ENCODE measurements at regions not wholly inside any gene's neighbourhood (a gene's known extent, or its start where the extent isn't known, plus 50 kb on each side); places are given as distances from the start of the nearest gene placed in this dataset.

GRCh38 chr11:109109150-109109549, 312.8 kb upstream of the C11orf87 start:
- DNase-seq: no peak

- no peak for DNase-seq
Observed at GRCh38 chr11:109109571-109110315, 312.2 kb upstream of the C11orf87 start.

DNA sequence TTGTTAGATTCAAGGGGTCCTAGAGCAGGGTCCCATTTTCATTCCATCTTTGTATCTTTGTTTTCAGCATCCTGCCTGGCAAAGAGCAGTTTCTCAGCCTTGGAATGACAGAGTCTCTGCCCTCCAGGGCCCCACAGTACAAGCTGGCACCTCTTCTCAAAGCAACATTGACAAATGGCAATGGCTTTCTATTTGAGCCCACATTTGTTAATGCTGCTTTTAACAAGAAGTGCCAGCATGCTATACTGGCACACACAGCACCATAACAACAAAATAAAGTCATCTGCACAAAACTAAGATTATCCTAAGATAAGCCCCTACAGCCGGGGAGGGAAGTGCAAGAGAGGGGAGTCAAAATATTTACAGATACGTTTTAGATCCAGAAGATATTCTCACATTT, 309.7 kb upstream of the C11orf87 start:
- no peak for DNase-seq

DNA sequence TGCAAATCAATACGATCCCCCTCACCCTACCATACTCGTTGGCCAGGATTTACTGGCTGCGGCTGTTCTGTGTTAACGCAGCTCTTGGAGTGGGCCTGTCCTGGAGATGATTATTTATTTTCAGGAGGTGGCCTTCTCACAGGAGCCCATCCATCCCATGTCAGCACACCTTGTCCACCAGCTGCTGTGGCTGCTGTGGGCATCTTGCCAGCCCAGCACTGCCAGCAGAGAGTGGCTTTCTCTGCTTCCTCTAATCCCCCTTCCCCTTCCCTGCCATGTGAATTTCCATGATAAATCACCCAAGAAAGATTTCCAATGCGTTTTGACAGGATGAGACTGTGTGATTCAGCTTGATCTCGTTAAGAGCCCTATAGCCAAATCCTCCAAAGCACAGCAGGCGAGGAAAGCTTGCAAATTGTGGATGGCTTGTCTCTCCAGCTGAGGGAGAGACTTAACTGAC, 309.1 kb upstream of the C11orf87 start:
- DNase-seq: no peak

DNA sequence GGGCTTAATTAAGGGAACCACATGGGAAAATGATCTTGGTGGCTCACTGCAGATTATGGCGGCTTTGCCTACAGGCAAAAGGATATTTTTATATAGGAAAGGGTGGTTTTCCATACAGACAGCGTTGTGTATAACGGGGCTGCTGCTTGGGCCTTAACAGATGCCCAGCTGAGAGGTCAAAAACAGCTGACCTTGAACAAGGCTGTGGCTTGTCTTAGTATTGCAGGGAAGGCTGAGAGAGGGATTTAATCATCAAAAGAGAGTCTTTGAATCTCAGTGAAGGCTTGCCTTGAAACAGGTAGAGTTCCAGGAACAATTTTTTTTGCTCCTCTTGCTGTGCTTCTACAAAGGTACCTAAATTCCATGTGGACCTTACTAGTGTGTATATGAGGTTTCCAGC, 301.6 kb upstream of the C11orf87 start:
- DNase-seq: no peak

- no peak for DNase-seq
Observed at GRCh38 chr11:109121173-109121932, 300.6 kb upstream of the C11orf87 start.

DNA sequence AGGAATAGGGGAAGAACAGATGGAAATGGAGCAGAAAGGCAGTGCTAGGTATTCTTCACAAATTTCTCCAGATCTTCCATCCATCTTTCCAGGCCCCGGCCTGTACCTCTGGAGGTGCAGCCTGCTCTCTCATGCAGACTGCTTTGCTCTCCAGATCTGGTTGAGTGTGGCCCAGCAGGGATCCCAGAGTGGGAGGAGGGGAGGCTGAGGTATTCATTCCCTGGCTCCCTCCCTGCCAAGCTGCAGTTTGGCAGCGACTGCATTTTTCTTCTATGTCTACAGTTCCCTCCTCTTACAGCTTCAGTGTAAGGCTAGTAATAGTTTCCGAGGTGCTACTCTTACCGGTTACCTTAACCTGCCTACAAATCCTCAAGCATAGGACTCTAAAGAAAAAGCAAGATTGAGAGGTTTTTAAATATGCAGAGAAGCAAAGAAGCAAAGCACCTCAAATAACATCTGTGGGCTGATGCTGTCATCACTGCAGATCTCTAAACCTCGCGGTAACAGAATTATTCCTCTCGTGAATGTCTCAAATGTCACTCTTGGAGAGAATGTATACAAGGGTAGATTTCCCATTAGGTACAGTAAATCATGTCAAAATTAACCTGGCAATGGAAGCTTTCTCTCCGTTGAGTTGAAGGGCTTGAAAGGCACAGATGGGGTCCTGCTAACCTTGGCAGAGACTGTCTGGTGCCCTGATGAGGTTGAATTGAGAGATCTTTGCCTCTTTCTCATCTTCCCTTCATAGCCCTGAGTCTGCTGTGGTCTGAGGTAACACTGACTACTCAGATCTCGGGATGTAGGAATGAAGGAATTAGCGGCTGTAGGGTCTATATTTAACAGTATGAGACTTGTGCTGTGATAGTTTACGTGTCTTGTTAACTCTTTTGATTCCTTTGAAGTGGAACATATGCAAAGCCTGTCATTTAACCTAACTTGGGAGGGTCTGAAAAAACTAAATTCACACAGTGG, 297.9 kb upstream of the C11orf87 start:
- DNase-seq: no peak

DNA sequence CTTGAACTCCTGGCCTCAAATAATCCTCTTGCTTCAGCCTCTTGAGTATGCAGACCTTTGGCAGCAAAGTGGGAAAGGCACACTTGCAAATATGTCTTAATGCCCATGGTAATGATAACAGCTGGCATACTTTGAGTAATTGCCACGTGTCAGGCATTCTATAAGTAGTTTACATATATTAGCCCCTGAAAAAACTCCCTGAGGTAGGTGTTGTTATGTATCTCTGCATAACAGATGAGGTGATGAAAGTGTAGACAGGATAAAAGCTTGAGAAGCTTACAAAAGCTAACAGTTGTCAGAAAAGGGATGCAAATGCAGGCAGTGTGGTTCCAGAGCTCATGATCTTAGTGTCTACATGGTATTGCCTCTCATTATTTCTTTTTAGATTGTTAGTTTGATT, 291.1 kb upstream of the C11orf87 start:
- DNase-seq: no peak

GRCh38 chr11:109132539-109132938, 289.5 kb upstream of the C11orf87 start:
- no peak for DNase-seq

- no peak for DNase-seq
Observed at GRCh38 chr11:109133159-109133558, 288.8 kb upstream of the C11orf87 start.

DNA sequence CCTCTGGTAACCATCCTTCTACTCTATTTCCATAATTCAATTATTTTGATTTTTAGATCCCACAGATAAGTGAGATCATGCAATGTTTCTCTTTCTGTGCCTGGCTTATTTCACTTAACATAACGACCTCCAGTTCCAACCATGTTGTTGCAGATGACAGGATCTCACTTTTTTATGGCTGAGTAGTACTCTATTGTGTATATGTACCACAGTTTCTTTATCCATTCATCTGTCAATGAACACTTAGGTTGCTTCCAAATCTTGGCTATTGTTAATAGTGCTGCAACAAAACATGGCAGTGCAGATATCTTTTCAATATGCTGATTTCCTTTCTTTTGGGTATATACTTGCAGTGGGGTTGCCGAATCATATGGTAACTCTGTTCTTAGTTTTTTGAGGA, 286.4 kb upstream of the C11orf87 start:
- DNase-seq: no peak

DNA sequence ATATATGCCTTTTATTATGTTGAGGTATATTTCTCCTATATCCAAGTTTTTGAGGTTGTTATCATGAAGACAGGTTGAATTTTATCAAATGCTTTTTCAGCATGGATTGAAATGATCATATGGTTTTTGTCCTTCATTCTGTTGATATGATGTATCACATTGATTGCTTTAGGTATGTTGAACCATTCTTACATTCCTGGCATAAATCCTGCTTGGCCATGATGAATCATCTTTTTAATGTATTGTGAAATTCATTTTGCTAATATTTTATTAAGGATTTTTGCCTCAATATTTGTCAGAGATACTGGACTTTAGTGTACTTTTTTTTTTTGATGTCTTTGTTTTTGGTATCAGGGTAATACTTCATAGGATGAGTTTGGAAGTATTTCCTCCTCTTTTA, 283.8 kb upstream of the C11orf87 start:
- DNase-seq: no peak

GRCh38 chr11:109140426-109140825, 281.6 kb upstream of the C11orf87 start:
- DNase-seq: no peak

DNA sequence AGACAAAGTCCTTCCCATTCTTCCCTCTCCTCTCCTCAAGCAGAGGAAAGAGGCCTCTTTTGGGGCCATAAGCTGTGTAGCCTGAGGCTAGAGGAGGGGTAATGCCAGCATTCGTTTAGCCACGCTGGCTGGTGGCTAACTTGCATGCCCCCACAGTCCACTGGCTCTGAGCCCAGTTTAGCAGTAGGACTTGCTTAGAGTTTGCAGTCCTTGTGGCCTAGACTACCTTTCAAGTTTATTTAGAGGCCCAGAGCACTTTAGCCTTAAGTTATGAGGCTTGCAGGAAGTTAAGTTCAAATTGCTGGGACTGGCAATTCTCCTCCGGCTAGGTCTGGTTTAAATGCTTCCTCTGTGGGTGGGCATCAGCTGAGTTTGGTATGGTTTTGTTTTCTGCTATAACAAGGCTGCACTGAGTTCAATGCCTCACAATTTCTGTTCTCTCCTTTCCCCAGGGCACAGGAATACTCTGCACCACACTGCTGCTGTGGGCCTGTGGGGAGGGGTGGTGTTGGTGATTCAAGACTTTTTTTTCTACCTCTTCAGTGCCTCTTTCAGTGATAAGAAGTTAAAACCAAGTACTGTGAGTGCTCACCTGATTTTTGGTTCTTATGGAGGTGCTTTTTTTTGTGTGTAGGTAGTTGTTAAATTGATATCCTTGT, 281.0 kb upstream of the C11orf87 start:
- DNase-seq: no peak

DNA sequence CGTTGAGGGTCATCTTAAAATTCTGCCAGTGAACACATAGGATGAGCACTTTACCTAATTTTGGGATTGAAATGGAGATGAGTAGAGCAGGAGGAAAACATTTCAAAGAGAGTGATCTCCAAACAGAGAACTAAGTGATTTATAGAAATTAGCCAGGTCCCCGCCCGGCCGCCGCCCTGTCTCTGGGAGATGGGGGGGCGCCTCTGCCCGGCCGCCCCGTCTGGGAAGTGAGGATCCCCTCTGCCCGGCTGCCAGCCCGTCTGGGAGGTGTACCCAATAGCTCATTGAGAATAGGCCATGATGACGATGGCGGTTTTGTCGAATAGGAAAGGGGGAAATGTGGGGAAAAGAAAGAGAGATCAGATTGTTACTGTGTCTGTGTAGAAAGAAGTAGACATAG, 276.7 kb upstream of the C11orf87 start:
- no peak for DNase-seq

- DNase-seq: no peak
Observed at GRCh38 chr11:109147726-109148125, 274.3 kb upstream of the C11orf87 start.

- no peak for DNase-seq
Observed at GRCh38 chr11:109148669-109149068, 273.3 kb upstream of the C11orf87 start.

DNA sequence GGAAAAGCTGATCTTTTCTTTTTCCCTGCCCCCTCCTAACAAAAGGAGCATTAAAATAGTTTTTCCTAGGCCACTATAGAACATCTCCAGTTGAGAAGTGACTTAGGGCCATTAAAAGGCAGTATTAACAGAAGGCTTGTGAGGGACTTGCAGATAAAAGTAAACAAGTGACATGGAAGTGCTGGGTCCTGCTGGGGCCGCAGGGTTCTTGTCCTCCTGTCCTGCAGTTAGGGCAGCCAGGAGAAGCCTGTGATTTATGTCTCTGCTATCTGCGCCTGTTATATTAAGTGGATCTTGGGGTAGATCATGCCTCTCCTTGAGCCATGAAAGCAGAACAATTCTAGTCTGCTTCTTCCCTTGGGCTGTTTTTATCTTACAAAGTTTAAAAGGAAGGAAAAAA, 271.4 kb upstream of the C11orf87 start:
- no peak for DNase-seq

DNA sequence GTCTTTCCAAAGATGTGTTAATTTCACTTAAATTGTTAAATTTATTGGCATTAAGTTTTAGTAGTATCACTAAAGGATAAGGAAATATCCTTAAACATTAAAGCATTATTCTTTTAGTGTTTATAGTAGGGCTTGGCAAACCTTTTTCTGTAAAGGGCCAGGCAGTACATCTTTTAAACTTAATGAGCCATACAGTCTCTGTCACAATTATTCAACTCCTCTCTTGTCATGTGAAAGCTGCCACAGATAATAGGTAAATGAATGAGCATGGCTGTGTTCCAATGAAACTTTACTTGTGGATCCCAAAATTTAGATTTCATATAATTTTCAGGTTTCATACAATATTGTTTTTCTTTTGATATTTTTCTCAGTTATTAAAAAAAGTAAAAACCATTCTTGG, 268.2 kb upstream of the C11orf87 start:
- DNase-seq: no peak

GRCh38 chr11:109155291-109155690, 266.7 kb upstream of the C11orf87 start:
- DNase-seq: no peak

DNA sequence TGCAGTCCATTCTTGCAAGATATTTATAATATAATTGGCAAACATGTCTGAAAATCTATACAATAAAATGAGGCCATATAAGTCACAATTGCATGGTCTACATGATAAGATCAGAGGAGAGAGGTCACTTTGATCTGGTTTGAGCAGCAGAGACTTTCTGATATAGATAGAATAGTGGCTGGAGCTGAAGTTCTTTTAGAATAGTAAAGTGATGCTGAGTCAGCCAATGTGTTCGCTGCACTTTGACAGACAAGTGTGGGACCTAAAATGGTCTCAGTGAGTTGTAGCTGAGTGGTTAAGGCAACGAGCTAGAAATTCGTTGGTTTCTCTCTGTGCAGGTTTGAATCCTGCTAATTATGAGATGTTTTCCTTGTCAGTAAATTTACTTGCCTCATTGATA, 257.0 kb upstream of the C11orf87 start:
- no peak for DNase-seq

GRCh38 chr11:109166441-109166840, 255.5 kb upstream of the C11orf87 start:
- DNase-seq: no peak

DNA sequence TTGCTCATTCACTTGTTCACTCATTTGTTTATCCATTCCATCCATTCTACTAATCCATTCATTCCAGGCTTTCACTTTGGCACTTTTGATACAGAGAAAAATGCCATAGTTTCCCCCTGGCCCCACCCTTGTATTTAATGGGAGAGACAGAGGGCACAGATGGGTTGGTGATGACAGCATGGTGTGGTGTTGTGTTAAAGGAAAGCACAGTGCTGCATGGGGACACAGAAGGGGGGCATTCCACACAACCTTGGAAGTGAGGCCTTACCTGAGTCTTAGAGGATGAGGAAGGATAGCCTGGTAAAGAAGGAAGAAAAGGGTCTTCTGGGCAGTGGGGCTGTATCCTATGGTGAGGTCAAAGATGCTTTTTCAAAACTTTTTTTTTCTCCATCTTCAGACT, 248.5 kb upstream of the C11orf87 start:
- no peak for DNase-seq
